ENCODE measurements at regions not wholly inside any gene's neighbourhood (a gene's known extent, or its start where the extent isn't known, plus 50 kb on each side); places are given as distances from the start of the nearest gene placed in this dataset.

- H3K4me2 ChIP-seq (ENCODE audit: insufficient read depth in 1 of 2, low read depth in 2 of 2, low read length in 2 of 2), result no peak overlapping the region
- no peaks in the 10 kb centered on the region for H3K79me1 ChIP-seq (ENCODE audit: low read depth, low read length)
- no peak overlapping the region for H3K14ac ChIP-seq (ENCODE audit: insufficient read length)
- H2AFZ ChIP-seq (ENCODE audit: low read length), result peak overlapping the region; percentile 98
- no peaks in the 10 kb centered on the region for H3K23me2 ChIP-seq (ENCODE audit: low read depth, low read length)
- no peaks in the 10 kb centered on the region for H4K20me1 ChIP-seq (replicated peaks in 1 of 2; ENCODE audit: control insufficient read depth in 1 of 2, insufficient read depth in 2 of 2, low read length in 2 of 2)
- 0 out of 2 replicates have a peak overlapping the region, but pooled peaks have one; percentile 14 for H2BK15ac ChIP-seq (ENCODE audit: low read length)
- no peaks in the 10 kb centered on the region for H3K9me3 ChIP-seq (ENCODE audit: insufficient read depth in 2 of 2, low read depth in 1 of 2, low read length in 1 of 2)
- 81% methylated on average over 7 of the region's 7 CpGs; no CpG with 5 or more reads in 1 of the 2 experiments for WGBS, 2 experiments (ENCODE audit: extremely low coverage in 1 of 2, insufficient coverage in 1 of 2, insufficient read length in 1 of 2, insufficient replicate concordance in 2 of 2, low coverage in 1 of 2, low lambda C conversion rate in 2 of 2, missing lambda C conversion rate in 1 of 2)
- ChIA-PET CTCF (ENCODE audit: partially characterized antibody) (interaction anchor here (0.7 to 1.5 kb wide), 3 partner anchors 9 to 56 kb away, joined by 3 to 6 read pairs (median 3); no protein-coding TSS in a partner anchor), POLR2A (ENCODE audit: partially characterized antibody) (interaction anchor here (1.1 kb wide), 1 partner anchor 19 kb away, joined by 3 read pairs; no protein-coding TSS in a partner anchor)
- H2BK20ac ChIP-seq (ENCODE audit: low read length), result no peak overlapping the region
- no peak overlapping the region for H2BK12ac ChIP-seq (ENCODE audit: low read depth, low read length)
- peak overlapping the region; percentile 60 for H3K4ac ChIP-seq (replicated peaks; ENCODE audit: insufficient read length, low read depth, low read length)
- no peak overlapping the region; the same call in 1 of the 2 replicates for H3K18ac ChIP-seq (ENCODE audit: extremely low read depth, low read length)
- H3K27ac ChIP-seq (ENCODE audit: low read depth, low read length), result no peak overlapping the region
- H3K4me3 ChIP-seq (ENCODE audit: extremely low read depth in 1 of 4, insufficient read depth in 2 of 4, low read depth in 3 of 4, low read length in 4 of 4), result no peak overlapping the region
- no peak overlapping the region for H3K9ac ChIP-seq (replicated peaks in 1 of 4; ENCODE audit: extremely low read depth in 1 of 4, low read depth in 3 of 4, low read length in 3 of 4)
- FAIRE-seq, result no peak
- H2BK120ac ChIP-seq (replicated peaks; ENCODE audit: low read depth, low read length), result no peak overlapping the region
- peaks cover 0 to 6% (median 3%) of the 10 kb centered on the region in 4 experiments; a peak in 4 of 7 replicates for H3K4me1 ChIP-seq (replicated peaks in 1 of 4; ENCODE audit: control insufficient read depth in 3 of 4, insufficient read depth in 4 of 4, low read length in 3 of 4)
- no peaks in the 10 kb centered on the region for H3K27me3 ChIP-seq (replicated peaks in 1 of 4; ENCODE audit: control insufficient read depth in 3 of 4, extremely low read depth in 1 of 4, insufficient read depth in 3 of 4, low read length in 3 of 4)
- no peak overlapping the region for H4K5ac ChIP-seq (ENCODE audit: insufficient read length, low read depth, low read length)
- no peak overlapping the region for H3K23ac ChIP-seq (ENCODE audit: insufficient read length)
- no peak overlapping the region for H4K8ac ChIP-seq (ENCODE audit: extremely low read depth, insufficient read depth, low read length)
- no peak overlapping the region for H3K56ac ChIP-seq (replicated peaks; ENCODE audit: insufficient read length, low read depth, low read length)
- H4K91ac ChIP-seq (replicated peaks; ENCODE audit: insufficient read length, low read length), result no peak overlapping the region
- no peak for DNase-seq (ENCODE audit: low read depth in 1 of 2, low spot score in 2 of 2)
- H2BK5ac ChIP-seq (ENCODE audit: low read depth, low read length), result no peak overlapping the region
- H3K79me2 ChIP-seq (ENCODE audit: control insufficient read depth in 1 of 2, insufficient read depth in 2 of 2, low read length in 2 of 2), result no peaks in the 10 kb centered on the region
- no peaks in the 10 kb centered on the region for H3K36me3 ChIP-seq (ENCODE audit: control insufficient read depth in 2 of 4, insufficient read depth in 4 of 4, low read length in 3 of 4)
- no peak overlapping the region for H2AK5ac ChIP-seq (ENCODE audit: low read depth, low read length)
- TF ChIP-seq ATF3 (IDR thresholded peaks at IDR 0.05; ENCODE audit: insufficient read depth, low read depth, low read length) (no peak), NANOG (IDR thresholded peaks at IDR 0.05; ENCODE audit: insufficient read depth, low read depth, low read length, poor library complexity, severe bottlenecking) (no peak), CHD1 (IDR thresholded peaks at IDR 0.05; ENCODE audit: low read depth, low read length) (no peak), RNF2 (IDR thresholded peaks at IDR 0.05; ENCODE audit: borderline replicate concordance, low read depth, low read length, missing control alignments, poor library complexity, severe bottlenecking) (no peak), SUZ12 (IDR thresholded peaks at IDR 0.05; ENCODE audit: low read length) (no peak), TCF12 (IDR thresholded peaks at IDR 0.05; ENCODE audit: low read depth, low read length) (no peak), POLR2AphosphoS5 (IDR thresholded peaks at IDR 0.05; ENCODE audit: low read depth, low read length) (no peak), YY1 (IDR thresholded peaks at IDR 0.05; ENCODE audit: low read depth, low read length) (no peak), SIN3A (conservative IDR thresholded peaks at IDR 0.05 in 1 of 2, IDR thresholded peaks at IDR 0.05 in 1 of 2; ENCODE audit: low read depth in 1 of 2, low read length in 2 of 2) (no peak), PHF8 (conservative IDR thresholded peaks at IDR 0.05; ENCODE audit: low read depth, low read length) (no peak), TAF7 (optimal IDR thresholded peaks at IDR 0.05; ENCODE audit: borderline replicate concordance, low read depth, low read length) (no peak), ZNF274 (IDR thresholded peaks at IDR 0.05; ENCODE audit: borderline replicate concordance, extremely low read depth, low read length) (no peak)
Measured at GRCh38 chr4:146032234-146032860, 93.7 kb upstream of the ZNF827 start.

Measured in H1 (cell line).